ENCODE measurements at regions not wholly inside any gene's neighbourhood (a gene's known extent, or its start where the extent isn't known, plus 50 kb on each side); places are given as distances from the start of the nearest gene placed in this dataset.

- TF ChIP-seq POLR2A (IDR thresholded peaks at IDR 0.05; ENCODE audit: low read depth, low read length) (no peak), TAF1 (IDR thresholded peaks at IDR 0.05; ENCODE audit: borderline replicate concordance, low read depth, low read length) (no peak), POLR2AphosphoS5 (IDR thresholded peaks at IDR 0.05; ENCODE audit: low read depth, low read length) (no peak)
Measured at GRCh38 chr4:77360451-77360850, 203.4 kb downstream of the CCNG2 start.
